GM21515 (cell line): ENCODE measurements at regions not wholly inside any gene's neighbourhood (a gene's known extent, or its start where the extent isn't known, plus 50 kb on each side); places are given as distances from the start of the nearest gene placed in this dataset.

Source experiments
- ATAC-seq: cut with Tn5 transposase; IDR thresholded peaks from one replicate; pipeline ENCODE4 v1.9.1; 2021; ENCODE audit not compliant: unreplicated experiment

- ATAC-seq, result no peak
Measured at GRCh38 chr4:108529102-108529501, 91.3 kb upstream of the RPL34 start.

- no peak for ATAC-seq
Measured at GRCh38 chr4:108527723-108528122, 92.7 kb upstream of the RPL34 start.

GRCh38 chr4:108520807-108521206 lies 99.6 kb upstream of the RPL34 start:
- ATAC-seq, result no peak

- no peak for ATAC-seq
Measured at GRCh38 chr4:108519911-108520601, 100.3 kb upstream of the RPL34 start.

DNA sequence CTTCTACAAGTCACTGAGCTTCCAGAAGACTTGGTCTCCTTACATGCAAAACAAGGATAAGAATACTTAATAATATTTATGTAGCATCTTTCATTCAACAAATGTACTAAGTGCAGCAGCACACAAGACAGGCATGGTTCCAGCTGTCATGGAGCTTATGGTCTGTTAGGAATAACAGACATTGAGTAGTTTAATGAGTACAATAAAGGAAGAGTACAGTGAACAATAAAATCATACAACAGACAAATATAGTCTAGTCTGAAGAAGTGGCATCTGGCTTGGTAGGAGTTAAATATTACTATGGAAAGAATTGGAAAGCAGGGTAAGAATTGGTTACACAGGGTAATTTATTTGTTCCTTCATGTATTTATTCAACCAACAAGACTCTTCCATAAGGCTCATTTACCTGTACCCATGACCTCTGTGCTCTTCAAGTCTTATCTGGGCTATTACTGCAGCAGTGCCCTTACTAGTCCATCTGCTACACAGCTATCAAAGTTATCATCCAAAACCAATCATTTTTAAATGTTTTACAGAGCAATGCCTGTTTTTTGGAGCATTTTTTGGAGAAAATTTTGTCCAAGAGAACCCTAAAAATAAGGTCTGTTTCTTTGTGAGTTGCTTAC lies 101.1 kb upstream of the RPL34 start:
- no peak for ATAC-seq

DNA sequence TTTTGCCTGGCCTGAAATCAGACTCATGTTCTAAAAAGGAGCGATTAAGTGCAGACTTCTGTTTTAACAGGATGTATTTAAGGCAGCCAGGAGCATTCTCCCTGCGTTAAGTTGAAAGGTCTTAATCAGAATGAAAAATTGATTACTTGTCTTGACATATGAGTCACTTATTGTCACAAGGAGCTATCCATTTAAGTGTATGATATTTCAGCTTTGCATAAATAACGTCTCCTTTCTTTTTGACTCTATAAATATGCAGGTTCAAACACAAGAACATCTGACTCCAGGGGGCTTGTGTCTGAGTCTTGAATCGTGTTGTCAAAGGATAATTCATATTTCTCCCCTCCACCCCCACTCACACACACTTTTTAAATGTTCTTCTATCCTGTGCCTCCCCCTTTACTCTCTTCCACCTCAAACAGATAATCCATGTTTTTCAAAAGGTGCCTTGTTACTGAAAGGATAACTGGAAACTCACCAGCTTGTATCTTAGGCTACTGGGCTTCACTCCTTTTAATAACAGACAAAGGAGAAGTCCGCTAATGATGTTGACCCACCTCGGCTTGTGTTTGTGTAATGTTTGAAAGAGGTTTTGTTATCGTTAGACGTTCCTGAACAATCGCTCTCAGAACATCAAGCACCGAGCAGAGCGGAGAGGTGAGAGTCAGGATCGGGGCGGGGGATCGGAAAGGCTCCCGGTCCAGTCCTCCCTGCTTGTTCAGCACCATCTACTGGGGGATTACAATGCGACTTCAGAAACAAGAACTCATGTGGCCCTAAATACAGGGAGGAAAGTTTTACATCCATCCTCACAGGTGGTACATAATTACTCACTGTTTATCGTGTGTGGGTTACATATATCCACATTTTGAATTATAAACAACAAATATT lies 107.5 kb upstream of the RPL34 start:
- no peak for ATAC-seq

DNA sequence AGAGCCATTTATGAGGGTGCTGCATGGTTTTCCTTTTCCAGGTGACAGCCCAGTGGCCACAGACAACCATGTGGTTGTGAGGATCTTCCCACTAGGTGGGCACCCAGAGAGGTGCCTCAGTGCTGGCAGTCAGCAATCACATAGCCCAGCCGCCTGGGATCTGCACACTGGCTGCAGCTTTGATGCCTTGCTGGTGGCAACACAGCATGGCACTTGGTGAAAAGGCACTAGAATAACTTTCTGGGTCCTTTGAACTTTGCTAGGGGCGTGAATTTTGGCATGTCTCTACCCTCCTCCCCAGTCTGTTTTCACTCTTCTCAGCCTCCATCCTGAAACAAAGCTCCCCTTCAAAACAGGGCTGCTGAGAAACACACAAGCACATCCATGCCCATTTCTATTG lies 108.8 kb upstream of the RPL34 start:
- no peak for ATAC-seq

GRCh38 chr4:108502356-108502755 lies 118.0 kb upstream of the RPL34 start:
- no peak for ATAC-seq

GRCh38 chr4:108498925-108499324 lies 121.5 kb upstream of the RPL34 start:
- no peak for ATAC-seq

GRCh38 chr4:108493596-108493931 lies 126.8 kb upstream of the RPL34 start:
- ATAC-seq, result no peak

DNA sequence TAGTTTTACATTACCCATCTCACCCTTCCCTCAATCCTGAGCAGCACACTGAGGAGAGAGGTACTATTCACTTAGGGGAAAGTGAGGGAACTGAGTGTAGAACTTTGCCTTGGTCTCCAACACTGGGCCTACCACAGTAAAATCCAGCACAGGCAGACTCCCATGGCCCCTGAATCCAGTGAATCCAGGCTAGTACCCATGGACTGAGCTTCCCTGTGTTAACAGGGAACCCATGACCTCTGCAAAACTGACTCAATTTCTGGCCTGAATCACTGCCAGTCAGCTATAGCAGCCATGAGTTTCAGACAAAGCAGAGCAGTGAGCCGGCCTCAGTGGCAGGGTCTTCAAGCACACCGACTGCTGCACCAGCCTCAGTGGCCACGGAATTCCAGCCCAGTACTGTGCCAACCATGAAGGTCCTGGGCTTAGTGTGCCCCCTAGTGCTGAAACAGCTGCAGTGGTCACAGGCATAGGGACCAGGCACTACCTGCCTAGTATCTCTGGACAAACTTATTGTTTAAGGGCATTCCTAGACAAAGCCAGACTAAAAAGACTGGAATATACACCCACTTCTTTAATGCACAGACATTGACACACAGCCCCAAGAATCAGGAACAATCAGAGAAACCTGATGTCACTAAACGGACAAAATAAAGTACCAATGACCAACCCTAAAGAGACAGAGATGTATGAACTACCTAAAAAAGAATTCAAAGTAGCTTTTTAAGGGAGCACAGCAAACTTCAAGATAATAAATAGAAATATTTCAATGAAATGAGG lies 127.4 kb upstream of the RPL34 start:
- ATAC-seq, result no peak

- ATAC-seq, result no peak
Measured at GRCh38 chr4:108488865-108489264, 131.5 kb upstream of the RPL34 start.

DNA sequence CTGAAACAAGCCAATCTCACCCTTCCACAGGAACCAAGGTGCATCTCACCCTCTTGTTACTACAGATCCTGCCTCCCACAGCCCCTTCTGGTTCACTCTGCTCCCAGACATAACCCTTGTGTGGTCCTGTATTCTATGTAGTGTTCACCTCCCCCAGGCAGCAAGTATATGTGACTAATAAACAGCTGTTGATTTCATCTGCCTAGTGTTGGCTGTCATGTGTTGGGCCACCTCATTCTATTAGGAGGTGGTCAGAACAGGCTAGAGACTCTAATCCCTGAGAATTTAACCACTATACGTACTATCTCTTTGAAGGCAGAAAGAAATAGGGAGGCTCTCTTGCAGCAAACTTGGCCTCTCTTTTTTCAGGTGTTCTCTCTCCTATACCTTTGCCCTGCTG lies 134.3 kb upstream of the RPL34 start:
- ATAC-seq, result no peak

GRCh38 chr4:108484187-108484586 lies 136.2 kb upstream of the RPL34 start:
- ATAC-seq, result no peak

- no peak for ATAC-seq
Measured at GRCh38 chr4:108483650-108484049, 136.7 kb upstream of the RPL34 start.

GRCh38 chr4:108483079-108483478 lies 137.3 kb upstream of the RPL34 start:
- no peak for ATAC-seq

DNA sequence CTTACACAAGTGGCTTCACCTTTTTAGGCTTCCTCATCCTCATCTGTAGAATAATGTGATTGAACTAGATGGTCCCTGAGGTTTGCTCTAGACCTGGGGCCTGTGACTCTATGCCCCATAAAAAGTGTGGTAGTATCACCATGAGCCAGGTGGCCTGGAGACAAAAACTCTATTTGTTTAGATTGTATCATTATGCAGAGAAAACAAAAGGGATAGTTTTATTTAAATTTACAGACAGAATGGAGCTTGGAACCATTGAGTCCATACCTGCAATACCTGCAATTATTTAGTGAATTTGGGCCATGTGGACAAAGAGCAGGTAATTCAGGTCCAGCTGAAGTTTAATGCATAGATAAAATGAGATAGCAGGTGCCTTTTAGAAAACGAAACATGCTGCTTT lies 139.5 kb upstream of the RPL34 start:
- no peak for ATAC-seq

GRCh38 chr4:108477527-108478108 lies 142.8 kb upstream of the RPL34 start:
- ATAC-seq, result no peak

DNA sequence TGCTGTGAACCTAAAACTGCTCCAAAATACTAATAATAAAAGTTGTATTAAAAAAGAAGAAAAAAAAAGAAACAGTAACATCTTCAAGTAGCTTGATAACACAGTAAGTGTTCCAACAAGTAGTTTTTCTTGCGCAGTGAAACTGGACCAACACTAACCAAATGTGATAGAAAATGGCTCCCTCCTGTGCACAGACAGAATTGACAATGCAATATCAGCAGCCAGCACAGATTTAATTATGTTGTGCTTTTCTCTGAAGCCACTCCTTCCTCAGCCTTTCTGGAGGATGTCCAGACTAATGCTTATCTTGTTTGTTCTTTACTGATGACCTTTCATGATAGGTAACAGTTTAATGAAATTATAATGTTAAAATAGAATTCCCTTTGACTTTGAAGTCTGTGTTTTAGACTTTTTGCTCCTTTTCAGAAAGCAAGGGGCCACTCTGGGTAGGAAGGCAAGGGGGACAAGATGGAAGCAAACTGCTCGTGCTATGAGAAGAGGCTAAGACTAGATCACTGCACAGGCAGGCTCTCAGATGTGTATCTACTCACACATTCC lies 147.1 kb upstream of the RPL34 start:
- ATAC-seq, result no peak
